ENCODE measurements at regions not wholly inside any gene's neighbourhood (a gene's known extent, or its start where the extent isn't known, plus 50 kb on each side); places are given as distances from the start of the nearest gene placed in this dataset.

DNA sequence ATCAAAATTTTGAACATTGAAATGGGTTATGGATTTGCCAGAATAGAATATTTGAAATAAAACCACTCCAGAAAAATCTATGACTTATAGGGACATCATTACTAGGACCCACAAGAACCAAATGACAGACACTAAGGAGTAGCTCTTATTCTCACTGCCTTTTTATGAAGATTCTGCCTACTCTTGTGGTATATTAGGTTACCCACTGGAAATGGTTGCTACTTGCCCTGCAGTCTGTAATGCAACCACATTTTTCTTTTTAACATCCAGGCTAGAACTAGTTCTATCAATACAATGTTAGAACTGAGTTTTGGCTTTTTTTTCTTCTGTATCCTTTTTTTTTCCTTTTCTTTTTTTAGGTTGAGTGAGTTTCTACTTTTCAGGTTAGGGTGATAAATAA lies 158.9 kb downstream of the PPP1R2C start:
- DNase-seq (ENCODE audit: low read depth) = no peak

DNA sequence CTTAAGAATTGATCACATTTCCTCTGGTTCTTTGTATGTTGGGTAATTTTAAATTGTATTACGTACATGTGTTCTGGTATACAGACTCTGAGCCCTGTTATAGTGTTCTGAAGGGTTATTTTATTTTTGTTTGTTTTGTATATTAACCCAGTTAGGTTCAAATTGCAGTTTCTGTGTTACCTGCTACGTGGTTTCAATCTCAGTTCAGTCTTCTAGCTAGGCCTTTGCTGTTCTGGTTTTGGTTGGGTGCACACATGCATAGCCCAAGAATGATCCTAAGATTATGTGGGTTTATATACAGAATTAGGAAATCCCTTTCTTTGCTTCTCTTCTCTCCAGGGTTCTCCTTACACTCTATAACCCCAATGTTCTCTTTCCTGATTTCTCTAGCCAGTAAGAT lies 161.0 kb downstream of the PPP1R2C start:
- DNase-seq (ENCODE audit: low read depth) = no peak

DNA sequence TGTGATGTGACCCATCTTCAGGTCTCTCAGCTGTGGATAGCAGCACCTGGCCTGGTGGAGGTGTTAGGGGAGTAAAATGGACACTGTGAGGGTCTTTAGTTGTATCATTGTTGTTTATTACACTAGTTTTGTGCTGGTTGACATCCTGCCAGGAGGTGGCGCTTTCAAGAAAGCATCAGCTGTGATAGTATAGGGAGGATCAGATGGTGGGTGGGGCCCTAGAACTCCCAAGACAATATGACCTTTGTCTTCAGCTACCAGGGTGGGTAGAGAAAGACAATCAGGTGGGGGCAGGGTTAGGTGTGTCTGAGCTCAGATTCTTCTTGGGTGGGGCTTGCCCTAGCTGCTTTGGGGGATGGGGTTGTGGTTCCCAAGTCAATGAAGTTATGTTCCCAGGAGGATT lies 162.8 kb downstream of the PPP1R2C start:
- no peak for DNase-seq (ENCODE audit: low read depth)

DNA sequence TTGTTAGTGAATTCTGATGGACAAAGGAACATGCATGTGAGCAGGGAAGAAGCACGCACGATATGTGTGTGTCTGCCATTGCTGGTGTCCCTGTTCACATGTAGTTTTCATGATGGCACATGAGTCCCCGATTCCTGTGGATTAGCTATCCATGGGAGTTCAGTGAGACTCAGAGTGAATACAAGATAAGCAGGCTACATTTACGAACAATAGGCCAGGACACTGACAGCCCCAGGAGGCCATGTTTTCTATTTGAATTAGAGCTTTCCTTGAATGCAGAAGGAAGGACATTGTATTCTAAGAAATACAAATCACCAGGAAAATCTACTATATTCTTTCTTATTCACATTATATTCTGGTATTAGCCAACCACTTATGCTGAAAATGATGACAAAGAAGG lies 171.4 kb downstream of the PPP1R2C start:
- no peak for DNase-seq (ENCODE audit: low read depth)

DNA sequence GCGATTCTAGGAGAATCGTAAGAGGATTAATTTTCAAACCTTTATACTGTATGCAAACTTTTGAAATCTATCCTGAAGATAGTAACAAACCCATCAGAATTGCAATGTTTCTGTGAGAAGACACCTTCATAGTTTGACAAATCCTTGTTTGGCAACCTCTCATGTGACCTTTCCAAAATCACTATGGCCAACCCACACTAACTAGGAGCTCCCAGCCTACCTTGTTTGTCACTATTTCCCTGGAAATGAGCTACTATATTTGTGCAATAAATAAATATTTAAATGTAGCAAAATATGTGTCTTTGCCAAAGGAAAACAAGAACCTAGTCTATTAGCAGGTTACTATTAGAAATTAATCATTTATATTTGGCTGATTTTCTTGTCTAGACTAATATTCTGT lies 173.7 kb downstream of the PPP1R2C start:
- DNase-seq (ENCODE audit: low read depth) = no peak

DNA sequence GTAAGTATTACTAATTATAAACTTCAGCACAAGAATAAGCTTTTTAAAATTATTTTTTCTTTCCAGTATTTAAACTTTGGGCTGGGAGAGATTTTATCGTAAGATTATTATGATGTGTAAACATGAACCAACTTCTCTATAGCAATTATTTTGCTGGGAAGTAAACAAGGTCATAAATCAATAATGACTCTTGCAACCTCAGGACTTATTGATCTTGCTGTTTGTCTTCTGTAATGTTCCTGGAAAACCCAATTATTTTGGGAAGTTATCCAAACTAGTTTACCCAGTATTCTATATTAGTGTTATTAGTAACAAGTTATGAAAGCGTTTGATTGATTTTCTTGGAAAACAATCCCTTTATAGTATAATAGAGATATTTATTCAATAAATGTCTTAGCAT lies 174.9 kb downstream of the PPP1R2C start:
- no peak for DNase-seq (ENCODE audit: low read depth)

DNA sequence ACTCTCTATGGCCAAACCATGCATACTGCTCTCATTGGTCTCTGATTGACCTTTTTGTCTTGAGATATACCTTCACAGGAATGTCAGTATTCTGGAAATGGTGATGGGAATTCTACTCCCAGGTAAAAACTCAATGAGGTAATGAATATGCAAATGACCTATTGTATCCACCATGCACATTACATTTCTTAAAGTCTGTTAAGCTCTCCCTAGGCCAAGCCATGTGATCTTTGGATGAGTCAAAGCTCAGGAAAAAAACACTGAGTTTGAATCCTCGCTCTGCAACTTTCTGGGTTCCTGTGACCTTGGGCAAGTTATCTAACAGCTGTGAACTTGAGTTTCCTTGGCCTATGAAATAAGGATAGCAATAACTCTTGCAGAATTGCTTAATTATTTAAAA lies 175.4 kb downstream of the PPP1R2C start:
- DNase-seq (ENCODE audit: low read depth) = no peak

DNA sequence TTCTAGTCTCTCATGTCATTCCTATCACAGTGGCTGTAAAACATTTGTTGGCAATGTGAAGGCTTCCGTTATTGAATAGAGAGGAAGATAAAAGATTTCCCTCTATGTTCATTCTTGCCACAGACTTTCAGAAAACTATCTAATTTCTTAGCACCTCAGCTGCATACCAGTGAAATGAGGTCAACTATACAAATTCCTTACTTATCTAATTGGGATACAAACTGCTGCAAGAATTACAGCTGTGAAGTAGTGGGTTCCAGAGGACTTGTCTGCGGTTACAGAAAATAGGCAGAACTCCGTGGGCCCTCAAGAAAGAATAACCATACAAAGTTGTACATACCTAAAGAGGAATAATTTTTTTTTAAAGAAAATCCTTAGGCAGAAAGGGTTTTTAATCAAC lies 175.8 kb downstream of the PPP1R2C start:
- no peak for DNase-seq (ENCODE audit: low read depth)

DNA sequence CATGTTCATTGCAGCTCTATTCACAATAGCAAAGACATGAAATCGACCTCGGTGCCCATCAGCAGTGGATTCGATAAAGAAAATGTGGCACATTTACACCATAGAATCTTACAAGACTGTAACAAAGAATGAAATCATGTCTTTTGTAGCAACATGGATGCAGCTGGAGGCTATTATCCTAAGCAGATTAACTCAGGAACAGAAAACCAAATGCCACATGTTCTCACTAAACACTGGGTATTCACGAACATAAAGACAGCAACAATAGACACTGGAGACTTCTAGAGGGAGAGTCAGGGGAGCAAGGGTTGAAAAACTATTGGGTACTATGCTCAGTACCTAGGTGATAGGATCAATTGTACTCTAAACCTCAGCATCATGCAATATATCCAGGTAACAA lies 180.5 kb downstream of the PPP1R2C start:
- DNase-seq (ENCODE audit: low read depth) = no peak

DNA sequence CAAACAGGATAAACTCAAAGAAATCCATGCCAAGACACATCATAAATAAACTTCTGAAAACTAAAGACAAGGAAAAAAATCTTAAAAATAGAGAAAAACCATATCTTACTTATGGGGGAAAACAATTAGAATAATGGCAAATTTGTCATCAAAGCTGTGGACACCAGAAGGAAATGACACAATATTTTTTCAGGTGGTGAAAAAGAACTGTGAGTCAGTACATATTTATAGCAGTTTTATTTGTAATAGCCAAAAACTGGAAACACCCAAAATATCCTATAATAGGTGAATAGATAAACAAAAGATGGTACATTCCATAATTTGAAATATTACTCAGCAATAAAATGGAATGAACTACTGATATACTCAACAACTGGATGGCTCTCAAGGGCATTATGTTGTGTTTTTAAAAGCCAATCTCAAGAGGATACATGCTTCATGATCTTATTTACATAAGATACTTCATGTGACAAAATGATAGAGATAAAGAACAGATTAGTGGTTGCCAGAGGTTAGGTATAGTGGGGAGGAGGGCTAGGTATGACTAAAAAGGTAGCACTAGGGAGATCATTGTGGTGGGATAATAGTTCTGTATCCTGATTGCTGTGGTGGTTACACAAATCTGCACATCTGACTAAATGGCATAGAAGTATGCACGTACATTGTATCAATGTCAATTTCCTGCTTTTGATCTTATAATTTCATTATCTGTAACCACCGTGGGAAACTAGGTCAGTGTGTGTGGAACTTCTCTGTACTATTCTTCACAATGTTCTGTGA lies 191.9 kb downstream of the PPP1R2C start:
- no peak for DNase-seq (ENCODE audit: low read depth)

DNA sequence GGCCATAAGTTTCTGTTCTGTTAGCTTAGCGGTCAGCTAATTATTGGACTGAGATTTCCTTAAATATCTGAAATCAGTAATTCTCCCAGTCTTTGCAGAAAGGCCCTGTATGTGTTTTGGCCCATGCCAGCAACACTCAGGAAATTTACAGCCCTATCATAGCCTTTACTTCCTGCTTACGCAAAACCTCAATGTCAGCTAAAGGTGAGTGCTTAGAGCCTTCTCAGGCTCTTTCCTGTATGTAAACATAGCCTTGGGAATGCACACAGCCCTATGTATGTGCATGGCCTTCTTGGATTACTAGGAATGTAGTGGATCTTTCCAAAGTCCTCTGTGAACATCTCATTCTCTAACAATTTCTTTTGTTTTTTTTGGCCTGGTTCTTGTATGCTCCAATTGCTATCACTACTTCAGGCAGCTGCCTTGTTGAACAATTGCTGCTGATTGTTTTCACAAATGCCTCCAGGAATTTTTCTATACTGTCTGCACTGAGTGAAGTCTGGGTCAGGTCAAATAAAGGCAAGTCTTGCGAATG lies 200.0 kb downstream of the PPP1R2C start:
- no peak for DNase-seq (ENCODE audit: low read depth)

DNA sequence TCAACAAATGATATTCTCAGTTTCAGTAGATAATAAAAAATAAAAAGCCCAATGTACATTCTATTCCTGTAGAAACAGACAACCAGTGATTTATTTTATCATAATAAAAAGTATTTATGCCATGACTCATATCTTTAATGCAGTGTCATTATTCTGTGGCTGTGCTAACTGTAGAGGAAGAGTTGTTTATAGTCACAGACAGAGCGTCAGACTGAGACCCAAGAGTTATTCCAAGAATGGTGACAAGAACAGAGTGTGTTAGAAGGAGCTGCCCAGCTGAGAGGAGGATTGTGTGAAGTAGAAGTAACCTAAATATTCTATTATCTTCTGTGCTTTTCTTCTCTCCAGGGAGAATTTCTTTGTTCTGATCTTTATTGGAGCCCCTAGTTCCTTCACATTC lies 210.7 kb downstream of the PPP1R2C start:
- DNase-seq (ENCODE audit: low read depth) = no peak

DNA sequence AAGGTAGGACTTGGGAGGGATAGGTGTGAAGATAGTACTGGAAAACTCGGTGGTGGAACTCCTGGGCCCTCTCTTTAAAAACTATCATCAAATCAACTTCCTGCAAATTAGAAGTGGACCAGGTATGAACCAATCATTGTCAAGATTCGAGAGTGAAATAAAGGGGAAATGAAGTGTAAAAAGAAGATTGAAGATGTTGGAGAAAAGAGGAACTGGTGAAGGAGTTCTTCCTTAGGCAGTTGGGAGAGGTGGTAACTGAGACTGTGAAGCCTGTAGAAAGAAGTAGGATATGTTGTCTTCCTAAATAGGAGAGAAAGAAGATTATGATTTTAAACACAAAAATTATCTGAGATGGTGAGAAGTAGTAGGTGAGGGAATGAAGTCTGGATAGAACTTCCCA lies 212.2 kb downstream of the PPP1R2C start:
- no peak for DNase-seq (ENCODE audit: low read depth)

DNA sequence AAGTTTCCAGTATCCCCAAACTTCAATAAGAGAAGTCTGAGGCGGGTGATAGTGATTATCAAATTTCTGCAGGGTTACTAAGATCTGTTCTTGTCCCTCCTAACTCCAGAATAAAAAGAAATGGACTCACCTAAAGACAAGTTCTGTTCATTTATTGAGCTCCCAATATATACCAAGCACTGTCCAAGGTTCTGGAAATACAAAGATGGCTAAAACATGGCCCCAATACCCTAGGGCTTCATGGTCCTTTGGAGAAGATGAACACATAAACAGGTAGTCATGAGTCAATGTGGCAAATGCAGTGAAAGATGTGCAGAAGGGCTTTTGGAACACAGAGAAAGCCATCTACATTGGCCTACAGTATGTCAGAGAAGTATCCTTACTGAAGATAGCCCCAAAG lies 231.2 kb downstream of the PPP1R2C start:
- no peak for DNase-seq (ENCODE audit: low read depth)

DNA sequence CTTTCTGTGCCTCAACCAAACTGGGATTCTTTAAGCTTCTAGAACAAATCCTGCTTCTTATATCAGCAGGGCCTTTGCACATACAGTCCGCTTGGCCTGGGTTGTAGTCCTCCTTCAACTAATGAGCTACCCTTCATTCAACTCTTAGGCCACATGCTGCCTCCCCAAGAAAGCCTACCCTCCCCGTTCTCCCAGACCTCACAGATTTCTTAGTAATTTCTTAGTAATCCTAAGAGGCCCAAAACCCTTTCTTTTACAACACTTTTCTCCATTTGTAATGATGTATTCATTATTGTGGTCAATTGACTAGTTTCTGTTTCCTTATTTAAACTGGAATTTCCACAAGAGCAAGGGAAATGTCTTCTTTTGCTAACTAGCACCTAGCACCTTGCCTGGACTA lies 233.1 kb downstream of the PPP1R2C start:
- no peak for DNase-seq (ENCODE audit: low read depth)

DNA sequence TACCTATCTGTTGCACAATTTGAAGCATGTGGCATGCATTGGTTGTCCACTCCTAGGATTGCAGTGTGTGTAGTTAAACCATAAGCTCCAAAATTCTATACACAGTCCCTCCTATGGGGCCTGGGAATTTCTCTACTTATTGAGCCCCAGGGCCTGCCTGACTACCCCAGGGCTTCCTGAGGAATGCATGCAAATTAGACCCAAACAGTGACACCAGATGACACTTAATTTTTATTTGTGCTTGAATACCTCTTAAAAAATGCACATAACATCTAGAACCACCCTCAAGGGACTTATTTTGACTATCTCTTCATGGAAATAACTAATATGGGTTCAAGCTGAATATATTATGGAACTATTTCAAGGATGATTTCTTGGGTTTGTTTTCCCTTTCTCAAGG lies 236.4 kb downstream of the PPP1R2C start:
- DNase-seq (ENCODE audit: low read depth) = no peak

DNA sequence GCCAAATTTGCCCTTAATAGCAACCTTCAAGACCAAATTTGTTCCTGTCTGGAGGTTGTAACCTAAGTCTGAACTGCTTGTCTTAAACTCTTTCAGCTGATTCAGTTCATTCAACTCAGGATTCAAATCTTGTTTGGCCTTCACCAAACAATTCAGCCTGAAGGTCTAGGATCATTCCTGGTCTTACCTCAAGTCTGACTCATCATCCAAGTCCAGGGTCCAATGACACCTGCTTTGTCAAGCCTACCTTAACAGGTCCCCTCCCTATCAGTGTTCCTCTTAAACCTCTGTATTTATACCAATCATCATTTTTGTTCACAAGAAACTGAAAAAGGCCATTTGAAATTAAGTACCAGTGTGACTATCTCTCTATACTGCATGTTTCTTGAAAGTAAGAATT lies 237.8 kb downstream of the PPP1R2C start:
- DNase-seq (ENCODE audit: low read depth) = no peak

DNA sequence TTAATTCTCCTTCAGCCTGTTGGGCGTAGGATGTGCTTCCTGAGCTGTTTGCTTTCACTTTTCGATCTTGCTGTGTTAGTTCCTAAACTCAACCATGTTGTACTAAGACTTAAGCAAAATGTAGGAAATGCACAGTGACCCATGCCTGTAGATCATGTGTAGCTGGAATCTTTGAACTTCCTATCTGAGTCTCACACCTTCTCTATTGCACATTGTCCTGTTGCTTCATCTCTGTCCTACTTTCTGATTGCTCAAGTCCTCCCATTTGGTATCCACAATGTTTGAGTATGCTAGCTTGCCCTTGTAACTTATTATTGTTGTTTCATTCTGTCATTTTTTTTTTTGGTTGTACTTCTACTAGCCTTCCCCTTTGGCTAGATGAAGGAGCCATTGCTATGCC lies 239.6 kb downstream of the PPP1R2C start:
- no peak for DNase-seq (ENCODE audit: low read depth)

DNA sequence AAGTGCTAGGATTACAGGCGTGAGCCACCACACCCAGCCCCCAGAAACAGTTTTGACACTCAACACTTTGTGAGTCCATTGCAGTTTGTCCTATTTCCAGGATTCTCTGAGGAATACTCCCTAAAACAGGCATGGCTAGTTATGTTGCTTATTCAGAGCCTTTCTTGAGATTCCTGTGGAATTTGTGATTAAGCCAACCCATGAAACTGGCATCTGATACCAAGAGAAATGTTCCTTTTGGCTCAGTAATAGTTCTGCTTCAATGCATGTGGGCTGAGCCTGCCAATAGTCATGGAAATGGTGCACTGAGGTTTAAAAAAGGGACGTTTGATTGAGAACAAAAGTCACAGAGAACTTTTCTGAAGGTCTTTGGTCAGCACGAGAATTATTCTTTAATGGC lies 241.7 kb downstream of the PPP1R2C start:
- DNase-seq (ENCODE audit: low read depth) = no peak

DNA sequence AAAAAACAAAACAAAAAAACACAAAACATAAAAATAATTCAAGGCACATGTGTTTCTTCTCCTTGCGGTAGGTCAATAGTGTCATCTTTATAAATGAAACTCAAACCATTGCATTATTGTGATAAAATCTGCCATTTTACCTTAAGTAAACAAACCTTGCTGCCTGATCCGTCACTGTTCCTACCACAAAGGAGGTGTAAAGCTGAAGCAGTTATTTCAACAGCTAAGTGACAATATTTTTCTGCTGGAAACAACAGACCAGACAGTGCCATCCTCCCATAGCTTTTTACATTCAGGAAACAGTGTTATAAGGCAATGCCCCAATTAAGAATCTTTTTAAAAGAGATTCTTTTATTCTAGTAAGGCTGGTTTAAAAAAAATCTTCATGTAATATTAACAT lies 242.7 kb downstream of the PPP1R2C start:
- no peak for DNase-seq (ENCODE audit: low read depth)

DNA sequence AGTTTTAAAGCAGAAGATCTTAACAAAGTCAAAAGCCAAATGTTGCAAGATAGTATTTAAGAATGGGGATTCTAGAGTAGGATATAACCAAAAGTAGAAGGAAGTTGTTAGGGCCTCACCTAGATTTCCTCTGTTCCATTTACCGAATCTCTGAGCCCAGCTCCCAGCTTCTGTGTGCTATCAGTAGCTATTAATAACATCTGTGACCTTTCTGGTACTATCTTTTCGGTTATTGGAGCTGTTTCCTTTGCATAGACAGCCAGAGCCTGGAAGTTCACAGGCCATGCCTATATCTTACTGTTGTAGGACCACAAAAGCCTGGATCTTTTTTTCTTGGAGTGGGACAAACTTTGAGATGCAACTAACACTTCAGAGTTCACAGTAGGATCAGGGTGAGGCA lies 244.2 kb downstream of the PPP1R2C start:
- DNase-seq (ENCODE audit: low read depth) = no peak

DNA sequence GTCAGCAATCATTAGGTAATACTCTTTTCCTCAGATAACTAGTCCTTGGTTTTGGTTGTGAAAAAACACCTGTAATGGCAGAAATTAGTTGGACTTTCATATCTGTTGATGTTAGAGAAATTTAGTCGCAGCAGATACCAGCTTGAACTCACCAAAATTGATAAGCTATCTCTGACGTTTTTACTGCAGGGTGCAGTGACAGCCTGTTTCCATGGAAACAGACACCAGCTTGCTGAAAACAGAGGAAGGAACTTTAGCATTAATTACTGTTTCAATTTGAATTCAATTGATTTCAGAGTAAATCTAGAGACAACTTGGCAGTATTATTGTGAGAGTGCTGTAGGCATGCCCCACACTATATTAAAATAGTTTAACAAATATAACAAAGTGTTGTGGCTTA lies 246.5 kb downstream of the PPP1R2C start:
- no peak for DNase-seq (ENCODE audit: low read depth)

DNA sequence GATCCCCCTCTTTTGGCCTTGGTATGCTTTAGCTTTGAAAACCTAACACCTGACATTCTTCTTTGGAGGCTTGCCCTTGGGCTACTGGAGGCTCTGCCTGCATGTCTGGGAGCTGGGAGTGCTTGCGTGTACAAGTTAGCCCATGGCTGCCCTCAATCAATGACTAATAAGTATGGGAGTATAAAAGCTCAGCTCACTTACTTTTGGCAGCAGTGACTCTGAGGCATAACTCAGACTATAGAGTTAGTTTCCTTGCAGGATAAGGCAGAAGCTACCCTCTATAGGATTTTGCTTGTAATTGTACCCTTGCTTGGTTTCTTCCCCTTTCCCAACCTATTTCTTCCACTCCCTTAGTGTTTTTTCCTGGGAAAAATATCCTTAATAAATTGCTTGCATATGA lies 247.9 kb downstream of the PPP1R2C start:
- no peak for DNase-seq (ENCODE audit: low read depth)

DNA sequence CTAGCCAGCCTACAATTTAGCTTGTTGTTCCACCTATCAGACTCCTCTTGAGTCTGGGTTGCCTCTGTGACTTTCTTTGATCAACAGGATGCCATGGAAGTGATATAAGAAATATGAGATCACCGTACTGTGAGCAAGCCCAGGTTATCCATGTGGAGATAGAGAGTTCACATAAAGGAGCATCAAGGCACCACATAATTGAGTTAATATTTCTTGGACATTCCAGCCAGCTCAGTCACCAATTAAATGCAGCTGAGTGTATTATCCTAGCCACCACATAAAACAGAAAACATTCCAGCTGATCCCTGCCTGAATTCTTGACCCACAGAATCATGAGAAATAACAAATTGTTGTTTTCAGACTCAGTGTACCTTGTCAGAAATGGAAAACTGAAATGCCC lies 253.6 kb downstream of the PPP1R2C start:
- no peak for DNase-seq (ENCODE audit: low read depth)

Measured in stimulated activated CD8-positive, alpha-beta memory T cell treated with anti-CD3 and anti-CD28 coated beads, Interleukin-7, amount 100 ng/mL, for 24 hours (primary cell).